ENCODE measurements at regions not wholly inside any gene's neighbourhood (a gene's known extent, or its start where the extent isn't known, plus 50 kb on each side); places are given as distances from the start of the nearest gene placed in this dataset.

- no peak for DNase-seq
Observed at GRCh38 chr6:20025681-20026080, 186.6 kb downstream of the MBOAT1 start.

GRCh38 chr6:20028143-20028542 lies 184.1 kb downstream of the MBOAT1 start:
- DNase-seq, result no peak

- no peak for DNase-seq
Observed at GRCh38 chr6:20028562-20028961, 183.7 kb downstream of the MBOAT1 start.

- DNase-seq, result no peak
Observed at GRCh38 chr6:20029979-20030378, 182.3 kb downstream of the MBOAT1 start.

- no peak for DNase-seq
Observed at GRCh38 chr6:20031342-20031741, 180.9 kb downstream of the MBOAT1 start.

GRCh38 chr6:20033697-20034407 lies 178.4 kb downstream of the MBOAT1 start:
- DNase-seq, result no peak

- DNase-seq, result peak; percentile 97
Observed at GRCh38 chr6:20034408-20034769, 177.9 kb downstream of the MBOAT1 start.

GRCh38 chr6:20036141-20036677 lies 176.1 kb downstream of the MBOAT1 start:
- DNase-seq, result no peak

GRCh38 chr6:20038410-20039204 lies 173.7 kb downstream of the MBOAT1 start:
- DNase-seq, result peak; percentile 55

- no peak for DNase-seq
Observed at GRCh38 chr6:20044883-20045282, 167.4 kb downstream of the MBOAT1 start.

All from OCI-M1 (cell line).